Spleen (tissue), 11 donors: ENCODE measurements at regions not wholly inside any gene's neighbourhood (a gene's known extent, or its start where the extent isn't known, plus 50 kb on each side); places are given as distances from the start of the nearest gene placed in this dataset.

ENCODE experiments used
- DNase-seq: peaks from one replicate; pipeline ENCODE4 v3.0.0-alpha.2; 2020
- H3K27ac ChIP-seq, 8 donors: fragments of 200-600 bp; sonication (generic) in 7 of 8; 1 replicate in 4 of 8; 2 replicates in 4 of 8; pipeline versions ENCODE4 v1.5.0 to v1.8.0; 2016 to 2021; ENCODE audit warnings: inconsistent platforms in 4 of 8, mild to moderate bottlenecking in 4 of 8, moderate library complexity in 1 of 8
- H3K27me3 ChIP-seq, 7 donors: fragments of 200-600 bp; sonication (generic) in 6 of 7; replicated peaks in 1 of 7; 1 replicate in 4 of 7; 2 replicates in 3 of 7; pipeline versions ENCODE4 v1.5.0 to v1.8.0; 2016 to 2021; ENCODE audit warnings: inconsistent platforms in 3 of 7, mild to moderate bottlenecking in 1 of 7
- H3K36me3 ChIP-seq, 6 donors: fragments of 200-600 bp; sonication (generic) in 5 of 6; 1 replicate in 4 of 6; 2 replicates in 2 of 6; pipeline versions ENCODE4 v1.5.0 to v1.8.0; 2016 to 2021; ENCODE audit warnings: inconsistent platforms in 2 of 6
- H3K4me1 ChIP-seq, 6 donors: fragments of 200-600 bp; sonication (generic) in 5 of 6; 1 replicate in 3 of 6; 2 replicates in 3 of 6; pipeline versions ENCODE4 v1.5.0 to v1.8.0; 2016 to 2021; ENCODE audit warnings: inconsistent platforms in 3 of 6
- H3K4me3 ChIP-seq, 8 donors: fragments of 200-600 bp; sonication (generic) in 7 of 8; 1 replicate in 4 of 8; 2 replicates in 4 of 8; pipeline versions ENCODE4 v1.5.0 to v1.8.0; 2016 to 2021; ENCODE audit warnings: inconsistent platforms in 4 of 8, mild to moderate bottlenecking in 4 of 8, moderate library complexity in 2 of 8
- H3K9me3 ChIP-seq, 8 donors: fragments of 200-600 bp; sonication (generic) in 7 of 8; 1 replicate in 4 of 8; 2 replicates in 4 of 8; pipeline versions ENCODE4 v1.5.0 to v1.8.0; 2016 to 2021; ENCODE audit warnings: inconsistent platforms in 4 of 8
- POLR2A ChIP-seq, 3 donors: fragments of 450-650 bp; IDR thresholded peaks; one replicate each; pipeline ENCODE4 v1.5.1; 2017; ENCODE audit warnings: antibody characterized with exemption in 3 of 3, mild to moderate bottlenecking in 1 of 3
- POLR2AphosphoS5 ChIP-seq, 3 donors: sonication (generic); formaldehyde crosslinking; IDR thresholded peaks; one replicate each; pipeline ENCODE4 v1.5.1; 2017; ENCODE audit warnings: antibody characterized with exemption in 3 of 3
- WGBS, 5 donors: extraction: QIAGEN DNeasy Blood & Tissue Kit in 3 of 5; methylation state at CpG; one replicate each; pipeline versions ENCODE4 v1.1.5 to v1.1.7; 2013 to 2018; 5-methylcytosine and 5-hydroxymethylcytosine counted together
- intact Hi-C: fragments of 100-400 bp; cut with DNase I; formaldehyde crosslinking; loops from one replicate; pipeline ENCODE4 v1.15.0; 2023; ENCODE audit warnings: low total_unique reads
- TF ChIP-seq, protein P1 (sequence below), 11 experiments: fragments of 200-600 bp in 7 of 11; fragments of 450-650 bp in 4 of 11; sonication (generic) in 4 of 11; IDR thresholded peaks in 8 of 11; conservative IDR thresholded peaks in 3 of 11; 1 replicate in 7 of 11; 2 replicates in 4 of 11; pipeline versions ENCODE4 v1.4.0 to v1.8.0; 2016 to 2021; ENCODE audit warnings: antibody characterized with exemption in 11 of 11, inconsistent platforms in 4 of 11, mild to moderate bottlenecking in 1 of 11
- donor health status: healthy with polysubstance abuse.
- donor health status: DM: no; HTN: no; CAD: no; lungs with moderate emphysema.
- donor health status: DM: no; HTN: no; CAD: no.
- donor health status: Bipolar disorder and iron deficiency.
- donor health status: healthy.
- donor health status: DM: no; HTN: no; CAD: no.
- donor health status: DM: yes; HTN: yes; CAD: no.

DNA sequence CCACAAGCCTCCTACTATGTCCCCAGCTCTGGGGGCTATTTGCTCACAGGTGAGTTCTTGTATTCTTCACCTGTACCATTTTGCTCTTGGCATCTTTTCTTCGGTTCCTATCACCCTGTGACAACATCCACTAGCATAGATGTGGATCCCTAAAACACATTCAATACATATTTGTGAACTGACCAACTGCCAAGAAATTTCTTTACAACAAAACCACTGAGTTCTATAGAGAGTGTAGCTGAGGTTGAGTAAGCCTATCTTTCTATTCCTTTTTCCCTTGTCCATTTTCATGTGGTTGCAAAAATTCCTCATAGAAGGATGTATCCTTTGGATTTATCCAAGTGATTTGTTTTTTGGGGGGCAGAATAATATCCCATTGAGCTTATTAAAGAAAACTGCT lies 192.7 kb upstream of the ITGA4 start:
- Histone ChIP-seq H3K4me1 (no peaks in the 10 kb centered on the region), H3K4me3 (no peak overlapping the region), H3K27ac (no peak overlapping the region), H3K9me3 (no peaks in the 10 kb centered on the region), H3K27me3 (no peaks in the 10 kb centered on the region), H3K36me3 (no peaks in the 10 kb centered on the region)
- WGBS, 5 donors, result 82 to 97% (median 89%) methylated on average over 1 of the region's 1 CpG
- intact Hi-C loops, result no loop called here
- no peak for DNase-seq
- TF ChIP-seq POLR2A (IDR thresholded peaks at IDR 0.05) (no peak), POLR2AphosphoS5 (IDR thresholded peaks at IDR 0.05) (no peak)
- TF ChIP-seq, protein P1, sequence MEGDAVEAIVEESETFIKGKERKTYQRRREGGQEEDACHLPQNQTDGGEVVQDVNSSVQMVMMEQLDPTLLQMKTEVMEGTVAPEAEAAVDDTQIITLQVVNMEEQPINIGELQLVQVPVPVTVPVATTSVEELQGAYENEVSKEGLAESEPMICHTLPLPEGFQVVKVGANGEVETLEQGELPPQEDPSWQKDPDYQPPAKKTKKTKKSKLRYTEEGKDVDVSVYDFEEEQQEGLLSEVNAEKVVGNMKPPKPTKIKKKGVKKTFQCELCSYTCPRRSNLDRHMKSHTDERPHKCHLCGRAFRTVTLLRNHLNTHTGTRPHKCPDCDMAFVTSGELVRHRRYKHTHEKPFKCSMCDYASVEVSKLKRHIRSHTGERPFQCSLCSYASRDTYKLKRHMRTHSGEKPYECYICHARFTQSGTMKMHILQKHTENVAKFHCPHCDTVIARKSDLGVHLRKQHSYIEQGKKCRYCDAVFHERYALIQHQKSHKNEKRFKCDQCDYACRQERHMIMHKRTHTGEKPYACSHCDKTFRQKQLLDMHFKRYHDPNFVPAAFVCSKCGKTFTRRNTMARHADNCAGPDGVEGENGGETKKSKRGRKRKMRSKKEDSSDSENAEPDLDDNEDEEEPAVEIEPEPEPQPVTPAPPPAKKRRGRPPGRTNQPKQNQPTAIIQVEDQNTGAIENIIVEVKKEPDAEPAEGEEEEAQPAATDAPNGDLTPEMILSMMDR (IDR thresholded peaks at IDR 0.05 in 8 of 11, conservative IDR thresholded peaks at IDR 0.05 in 3 of 11), result no peak

DNA sequence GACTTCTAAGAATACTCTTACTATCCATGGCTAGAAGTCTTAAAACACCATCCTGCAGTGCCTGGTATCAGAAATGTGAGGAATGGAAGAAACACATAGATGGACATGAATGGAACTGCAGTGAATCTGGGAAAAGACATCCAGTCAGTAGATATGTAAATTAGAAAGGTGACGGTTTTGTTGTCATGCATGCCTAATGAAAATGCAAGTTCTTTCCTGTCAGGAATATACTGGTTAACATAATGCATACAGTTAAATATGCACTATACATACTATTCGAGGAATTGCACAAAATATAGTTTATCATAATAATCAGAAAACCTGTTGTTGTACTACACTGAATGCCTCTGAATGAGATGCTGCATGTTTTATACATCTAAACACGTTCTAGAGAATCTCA lies 190.6 kb upstream of the ITGA4 start:
- DNase-seq, result no peak
- no peaks in the 10 kb centered on the region for H3K9me3 ChIP-seq
- H3K27ac ChIP-seq, result no peak overlapping the region
- H3K4me1 ChIP-seq, result no peaks in the 10 kb centered on the region
- TF ChIP-seq, protein P1 (IDR thresholded peaks at IDR 0.05 in 8 of 11, conservative IDR thresholded peaks at IDR 0.05 in 3 of 11), result no peak
- TF ChIP-seq POLR2AphosphoS5 (IDR thresholded peaks at IDR 0.05) (no peak), POLR2A (IDR thresholded peaks at IDR 0.05) (no peak)
- 81 to 88% (median 83%) methylated on average over 3 of the region's 3 CpGs for WGBS, 5 donors
- intact Hi-C loops, result no loop called here
- H3K36me3 ChIP-seq, result no peaks in the 10 kb centered on the region
- H3K4me3 ChIP-seq, result no peak overlapping the region
- H3K27me3 ChIP-seq, result no peaks in the 10 kb centered on the region

- intact Hi-C loops, result no loop called here
- 61 to 77% (median 72%) methylated on average over 3 of the region's 3 CpGs for WGBS, 5 donors
- Histone ChIP-seq H3K36me3 (no peaks in the 10 kb centered on the region), H3K27ac (no peak overlapping the region), H3K4me1 (no peaks in the 10 kb centered on the region), H3K9me3 (no peaks in the 10 kb centered on the region), H3K27me3 (no peaks in the 10 kb centered on the region), H3K4me3 (no peak overlapping the region)
- TF ChIP-seq POLR2A (IDR thresholded peaks at IDR 0.05), result no peak
- DNase-seq, result no peak
Measured at GRCh38 chr2:181268174-181268867, 188.9 kb upstream of the ITGA4 start.

DNA sequence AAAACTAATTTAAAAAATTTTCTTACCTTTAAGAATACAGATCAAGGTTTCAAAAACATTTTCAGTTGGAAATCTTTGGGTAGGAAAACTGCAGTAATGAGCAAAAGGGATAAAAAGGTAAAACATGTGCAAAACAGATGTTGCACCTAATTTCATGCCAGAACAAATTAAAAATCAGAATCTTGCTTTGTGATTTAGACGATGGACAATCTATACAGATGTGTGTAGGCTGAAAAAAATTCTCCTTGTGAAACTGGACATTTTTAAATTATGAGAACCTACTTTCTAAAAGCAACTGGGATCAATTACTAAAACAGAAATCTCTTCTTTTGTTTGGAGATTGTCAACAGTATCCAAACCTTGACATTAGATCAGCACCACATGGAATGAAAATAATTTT lies 183.2 kb upstream of the ITGA4 start:
- intact Hi-C loops, result no loop called here
- DNase-seq, result no peak
- H3K9me3 ChIP-seq, result no peaks in the 10 kb centered on the region
- peaks cover 0 to 5% (median 1%) of the 10 kb centered on the region in 6 donors for H3K4me1 ChIP-seq
- TF ChIP-seq POLR2A (IDR thresholded peaks at IDR 0.05) (no peak), POLR2AphosphoS5 (IDR thresholded peaks at IDR 0.05) (no peak)
- TF ChIP-seq, protein P1 (IDR thresholded peaks at IDR 0.05 in 8 of 11, conservative IDR thresholded peaks at IDR 0.05 in 3 of 11), result no peak
- H3K4me3 ChIP-seq, result no peak overlapping the region
- 88 to 100% (median 94%) methylated on average over 1 of the region's 1 CpG for WGBS, 5 donors
- no peak overlapping the region for H3K27ac ChIP-seq
- H3K36me3 ChIP-seq, result no peaks in the 10 kb centered on the region
- H3K27me3 ChIP-seq, result no peaks in the 10 kb centered on the region
